HG03432 (cell line): ENCODE measurements at regions not wholly inside any gene's neighbourhood (a gene's known extent, or its start where the extent isn't known, plus 50 kb on each side); places are given as distances from the start of the nearest gene placed in this dataset.
"Not testable (repeated sequence)": the region's sequence is repeated elsewhere in the genome, so short reads cannot be mapped to it uniquely, and the experiment has no call there.

Experiments
- ATAC-seq: cut with Tn5 transposase; IDR thresholded peaks from one replicate; pipeline ENCODE4 v1.9.1; 2021; ENCODE audit warnings: mild to moderate bottlenecking, moderate library complexity; ENCODE audit not compliant: unreplicated experiment

- ATAC-seq: not testable (repeated sequence)
Measured at GRCh38 chr4:131724847-131725246, 1424.2 kb upstream of the PCDH10 start.

GRCh38 chr4:131725521-131725920, 1423.6 kb upstream of the PCDH10 start:
- not testable (repeated sequence) for ATAC-seq

GRCh38 chr4:131726940-131727339, 1422.2 kb upstream of the PCDH10 start:
- ATAC-seq: not testable (repeated sequence)

GRCh38 chr4:131727418-131727817, 1421.7 kb upstream of the PCDH10 start:
- not testable (repeated sequence) for ATAC-seq

GRCh38 chr4:131729205-131729604, 1419.9 kb upstream of the PCDH10 start:
- not testable (repeated sequence) for ATAC-seq

- ATAC-seq: not testable (repeated sequence)
Measured at GRCh38 chr4:131729716-131730398, 1419.2 kb upstream of the PCDH10 start.

- not testable (repeated sequence) for ATAC-seq
Measured at GRCh38 chr4:131730574-131730973, 1418.5 kb upstream of the PCDH10 start.

GRCh38 chr4:131732034-131732630, 1417.0 kb upstream of the PCDH10 start:
- ATAC-seq: not testable (repeated sequence)

- not testable (repeated sequence) for ATAC-seq
Measured at GRCh38 chr4:131734321-131734720, 1414.8 kb upstream of the PCDH10 start.

GRCh38 chr4:131734851-131735385, 1414.2 kb upstream of the PCDH10 start:
- ATAC-seq: not testable (repeated sequence)

GRCh38 chr4:131738991-131739390, 1410.1 kb upstream of the PCDH10 start:
- ATAC-seq: not testable (repeated sequence)

GRCh38 chr4:131741836-131742235, 1407.3 kb upstream of the PCDH10 start:
- not testable (repeated sequence) for ATAC-seq

GRCh38 chr4:131742536-131743205, 1406.4 kb upstream of the PCDH10 start:
- ATAC-seq: not testable (repeated sequence)

GRCh38 chr4:131743348-131743747, 1405.7 kb upstream of the PCDH10 start:
- not testable (repeated sequence) for ATAC-seq

GRCh38 chr4:131747203-131747602, 1401.9 kb upstream of the PCDH10 start:
- not testable (repeated sequence) for ATAC-seq

GRCh38 chr4:131749224-131749623, 1399.9 kb upstream of the PCDH10 start:
- not testable (repeated sequence) for ATAC-seq

- not testable (repeated sequence) for ATAC-seq
Measured at GRCh38 chr4:131750006-131750405, 1399.1 kb upstream of the PCDH10 start.

- ATAC-seq: not testable (repeated sequence)
Measured at GRCh38 chr4:131750469-131750868, 1398.6 kb upstream of the PCDH10 start.

- not testable (repeated sequence) for ATAC-seq
Measured at GRCh38 chr4:131762234-131762633, 1386.9 kb upstream of the PCDH10 start.

GRCh38 chr4:131764730-131765129, 1384.4 kb upstream of the PCDH10 start:
- no peak for ATAC-seq

- ATAC-seq: not testable (repeated sequence)
Measured at GRCh38 chr4:131774382-131774781, 1374.7 kb upstream of the PCDH10 start.
